Astrocyte (in vitro differentiated cells and primary cell): ENCODE measurements at regions not wholly inside any gene's neighbourhood (a gene's known extent, or its start where the extent isn't known, plus 50 kb on each side); places are given as distances from the start of the nearest gene placed in this dataset.

ENCODE experiments used
- DNase-seq: peaks from one replicate; pipeline ENCODE4 v3.0.0-alpha.2; 2010; ENCODE audit warnings: low read depth
- FAIRE-seq: peaks from 2 replicates; lab custom pipeline; 2011; peaks lifted over from hg19 to GRCh38; lab: Jason Lieb, UNC
- H2AFZ ChIP-seq: 2 replicates; pipeline ENCODE4 v1.6.0; 2012; ENCODE audit warnings: low read depth, low read length, inconsistent platforms
- H3K27ac ChIP-seq: 2 replicates; pipeline ENCODE4 v1.5.1; 2011; ENCODE audit warnings: low read depth, low read length, inconsistent platforms
- H3K27me3 ChIP-seq: 2 replicates; pipeline ENCODE4 v1.6.0; 2011; ENCODE audit warnings: low read length, inconsistent platforms; ENCODE audit not compliant: insufficient read depth
- H3K36me3 ChIP-seq: 2 replicates; pipeline ENCODE4 v1.5.1; 2011; ENCODE audit warnings: low read length, inconsistent platforms; ENCODE audit not compliant: insufficient read depth
- H3K4me1 ChIP-seq: 2 replicates; pipeline ENCODE4 v1.5.1; 2011; ENCODE audit warnings: low read length, inconsistent platforms; ENCODE audit not compliant: insufficient read depth
- H3K4me2 ChIP-seq: 2 replicates; pipeline ENCODE4 v1.6.0; 2012; ENCODE audit warnings: low read length, inconsistent platforms
- H3K4me3 ChIP-seq: 2 replicates; pipeline ENCODE4 v1.5.1; 2011; ENCODE audit warnings: low read depth, mild to moderate bottlenecking, low read length, inconsistent platforms; ENCODE audit not compliant: insufficient read depth
- H3K79me2 ChIP-seq: 2 replicates; pipeline ENCODE4 v1.6.0; 2012; ENCODE audit warnings: mild to moderate bottlenecking, low read length, inconsistent platforms; ENCODE audit not compliant: insufficient read depth
- H3K9ac ChIP-seq: 2 replicates; pipeline ENCODE4 v1.6.0; 2012; ENCODE audit warnings: mild to moderate bottlenecking, low read length, inconsistent platforms
- H3K9me3 ChIP-seq: 2 replicates; pipeline ENCODE4 v1.5.1; 2012; ENCODE audit warnings: low read depth, mild to moderate bottlenecking, low read length, inconsistent platforms; ENCODE audit not compliant: insufficient read depth
- H4K20me1 ChIP-seq: 2 replicates; pipeline ENCODE4 v1.6.0; 2012; ENCODE audit warnings: low read length, inconsistent platforms; ENCODE audit not compliant: insufficient read depth
- H3K27ac Mint-ChIP-seq: one replicate; pipeline ENCODE4 v1.8.0; 2021; ENCODE audit warnings: mild to moderate bottlenecking, mixed read lengths; ENCODE audit not compliant: unreplicated experiment
- H3K27me3 Mint-ChIP-seq: one replicate; pipeline ENCODE4 v1.8.0; 2021; ENCODE audit warnings: low read depth, mixed read lengths; ENCODE audit not compliant: unreplicated experiment
- H3K36me3 Mint-ChIP-seq: one replicate; pipeline ENCODE4 v1.8.0; 2021; ENCODE audit warnings: low read depth, mixed read lengths; ENCODE audit not compliant: unreplicated experiment
- H3K4me1 Mint-ChIP-seq: one replicate; pipeline ENCODE4 v1.8.0; 2021; ENCODE audit warnings: low read depth, mixed read lengths; ENCODE audit not compliant: unreplicated experiment
- H3K4me3 Mint-ChIP-seq: one replicate; pipeline ENCODE4 v1.8.0; 2021; ENCODE audit warnings: mild to moderate bottlenecking, moderate library complexity, mixed read lengths; ENCODE audit not compliant: unreplicated experiment
- H3K9me3 Mint-ChIP-seq: one replicate; pipeline ENCODE4 v1.8.0; 2021; ENCODE audit warnings: mild to moderate bottlenecking, mixed read lengths; ENCODE audit not compliant: unreplicated experiment
- CTCF ChIP-seq: IDR thresholded peaks from 2 replicates; pipeline ENCODE4 v1.5.1; 2011; ENCODE audit warnings: low read depth, mild to moderate bottlenecking, inconsistent platforms, low read length, moderate library complexity; ENCODE audit not compliant: insufficient read depth
- EZH2 ChIP-seq: IDR thresholded peaks from 2 replicates; pipeline ENCODE4 v1.6.1; 2012; ENCODE audit warnings: mild to moderate bottlenecking, low read length, inconsistent platforms; ENCODE audit not compliant: insufficient read depth

GRCh38 chr3:111369958-111370357, 172.0 kb upstream of the CD96 start:
- peaks cover 29% of the 10 kb centered on the region for H3K9me3 Mint-ChIP-seq
- no peaks in the 10 kb centered on the region for H3K27me3 Mint-ChIP-seq
- no peak overlapping the region for H3K27ac ChIP-seq
- TF ChIP-seq CTCF (no peak), EZH2 (no peak)
- peaks cover 14% of the 10 kb centered on the region for H3K4me1 Mint-ChIP-seq
- no peak overlapping the region for H2AFZ ChIP-seq
- no peaks in the 10 kb centered on the region for H4K20me1 ChIP-seq
- H3K9me3 ChIP-seq = no peaks in the 10 kb centered on the region
- peak; percentile 42 for DNase-seq
- H3K27me3 ChIP-seq = no peaks in the 10 kb centered on the region
- no peak overlapping the region for H3K4me2 ChIP-seq
- no peak for FAIRE-seq
- H3K27ac Mint-ChIP-seq = peak overlapping the region; percentile 22
- no peaks in the 10 kb centered on the region for H3K4me1 ChIP-seq
- H3K4me3 ChIP-seq = no peak overlapping the region
- H3K4me3 Mint-ChIP-seq = no peak overlapping the region
- no peaks in the 10 kb centered on the region for H3K36me3 ChIP-seq
- peaks cover 7% of the 10 kb centered on the region for H3K36me3 Mint-ChIP-seq
- H3K79me2 ChIP-seq = no peaks in the 10 kb centered on the region
- no peak overlapping the region for H3K9ac ChIP-seq

GRCh38 chr3:111373239-111373638, 168.8 kb upstream of the CD96 start:
- no peak overlapping the region for H3K9ac ChIP-seq
- H3K9me3 ChIP-seq = no peaks in the 10 kb centered on the region
- Mint-ChIP-seq H3K9me3 (peaks cover 29% of the 10 kb centered on the region), H3K36me3 (peaks cover 7% of the 10 kb centered on the region), H3K4me3 (no peak overlapping the region), H3K27ac (peak overlapping the region; percentile 73), H3K27me3 (no peaks in the 10 kb centered on the region), H3K4me1 (peaks cover 14% of the 10 kb centered on the region)
- TF ChIP-seq CTCF (no peak), EZH2 (no peak)
- H3K79me2 ChIP-seq = no peaks in the 10 kb centered on the region
- H3K4me2 ChIP-seq = no peak overlapping the region
- H2AFZ ChIP-seq = no peak overlapping the region
- no peak overlapping the region for H3K4me3 ChIP-seq
- DNase-seq (no peak), FAIRE-seq (no peak)
- H3K27ac ChIP-seq = no peak overlapping the region
- H3K36me3 ChIP-seq = no peaks in the 10 kb centered on the region
- H4K20me1 ChIP-seq = no peaks in the 10 kb centered on the region
- no peaks in the 10 kb centered on the region for H3K27me3 ChIP-seq
- no peaks in the 10 kb centered on the region for H3K4me1 ChIP-seq

GRCh38 chr3:111373861-111374260, 168.1 kb upstream of the CD96 start:
- Histone ChIP-seq H3K27ac (no peak overlapping the region), H3K36me3 (no peaks in the 10 kb centered on the region), H3K4me1 (no peaks in the 10 kb centered on the region), H3K9me3 (no peaks in the 10 kb centered on the region), H3K9ac (no peak overlapping the region), H3K27me3 (no peaks in the 10 kb centered on the region), H3K4me2 (peak overlapping the region; percentile 13), H4K20me1 (no peaks in the 10 kb centered on the region), H2AFZ (no peak overlapping the region), H3K4me3 (no peak overlapping the region), H3K79me2 (no peaks in the 10 kb centered on the region)
- no peak for FAIRE-seq
- peak; percentile 48 for DNase-seq
- H3K27me3 Mint-ChIP-seq = no peaks in the 10 kb centered on the region
- peak overlapping the region; percentile 73 for H3K27ac Mint-ChIP-seq
- H3K36me3 Mint-ChIP-seq = peaks cover 7% of the 10 kb centered on the region
- TF ChIP-seq EZH2 (no peak), CTCF (no peak)
- H3K4me3 Mint-ChIP-seq = no peak overlapping the region
- H3K9me3 Mint-ChIP-seq = peaks cover 29% of the 10 kb centered on the region
- H3K4me1 Mint-ChIP-seq = peaks cover 14% of the 10 kb centered on the region
